ENCODE measurements at regions not wholly inside any gene's neighbourhood (a gene's known extent, or its start where the extent isn't known, plus 50 kb on each side); places are given as distances from the start of the nearest gene placed in this dataset.

DNA sequence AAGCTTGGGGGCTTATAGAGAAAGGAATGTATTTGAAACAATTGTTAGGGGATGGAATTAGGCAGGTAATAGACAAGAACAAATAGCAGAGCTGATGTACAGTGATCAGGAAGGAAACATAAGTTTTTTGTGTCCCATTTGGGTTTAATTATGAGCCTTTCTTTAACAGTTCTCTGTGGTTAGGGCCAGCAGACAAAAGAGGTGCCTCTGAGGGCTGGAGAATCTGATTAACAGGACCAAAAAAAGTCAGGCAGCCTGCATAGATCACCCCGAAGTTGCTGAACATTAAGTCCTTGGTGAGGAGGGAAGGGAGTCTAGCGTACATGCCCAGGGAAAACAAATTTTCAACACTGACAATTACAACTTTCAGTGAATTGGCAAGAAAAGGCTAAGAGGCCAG is 88.6 kb upstream of the SPRED1 start:
- DNase-seq (ENCODE audit: extremely low read depth, low read depth, low spot score): no peak

DNA sequence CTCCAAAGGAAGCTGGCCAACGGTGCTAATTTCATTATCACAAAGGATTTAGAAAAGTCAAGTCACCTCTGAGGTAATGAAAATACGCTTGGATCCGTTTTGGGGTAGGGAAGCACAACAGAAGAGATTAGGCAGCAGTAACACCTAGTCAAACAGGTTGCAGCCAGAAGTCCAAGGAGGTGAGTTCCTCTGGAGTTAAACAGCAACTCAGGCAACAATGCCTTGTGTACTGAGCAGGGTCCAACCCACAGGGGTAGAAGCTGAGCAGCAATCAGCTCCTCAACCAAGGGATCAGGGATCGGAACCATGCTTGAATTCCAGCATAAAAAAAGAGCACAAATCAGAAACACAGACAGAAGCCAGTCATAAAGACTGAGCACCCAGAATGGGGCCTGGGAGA is 88.1 kb upstream of the SPRED1 start:
- no peak for DNase-seq (ENCODE audit: extremely low read depth, low read depth, low spot score)

GRCh38 chr15:38168467-38169070 is 84.1 kb upstream of the SPRED1 start:
- DNase-seq (ENCODE audit: extremely low read depth, low read depth, low spot score): no peak

DNA sequence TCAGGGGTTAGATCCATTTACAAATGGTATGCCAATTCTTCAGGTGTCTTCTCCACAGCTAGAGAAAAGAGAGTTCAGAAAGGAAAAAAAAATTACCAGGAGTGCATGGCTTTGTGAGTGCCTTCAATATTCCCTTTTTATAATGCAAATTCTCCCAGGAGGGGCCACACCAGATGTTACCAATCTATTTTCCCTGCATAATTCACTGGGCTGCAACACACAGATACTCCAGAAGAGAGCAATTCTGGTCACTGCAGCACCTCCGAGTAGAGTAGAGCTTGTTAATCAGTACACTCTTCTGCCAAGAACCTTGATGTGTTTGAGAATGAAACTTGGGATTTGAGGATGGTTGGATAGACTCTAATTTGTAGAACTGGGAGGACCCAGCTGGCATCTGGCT is 80.7 kb upstream of the SPRED1 start:
- DNase-seq (ENCODE audit: extremely low read depth, low read depth, low spot score): no peak

- DNase-seq (ENCODE audit: extremely low read depth, low read depth, low spot score): no peak
These were observed 77.9 kb upstream of the SPRED1 start for GRCh38 chr15:38174691-38175090.

DNA sequence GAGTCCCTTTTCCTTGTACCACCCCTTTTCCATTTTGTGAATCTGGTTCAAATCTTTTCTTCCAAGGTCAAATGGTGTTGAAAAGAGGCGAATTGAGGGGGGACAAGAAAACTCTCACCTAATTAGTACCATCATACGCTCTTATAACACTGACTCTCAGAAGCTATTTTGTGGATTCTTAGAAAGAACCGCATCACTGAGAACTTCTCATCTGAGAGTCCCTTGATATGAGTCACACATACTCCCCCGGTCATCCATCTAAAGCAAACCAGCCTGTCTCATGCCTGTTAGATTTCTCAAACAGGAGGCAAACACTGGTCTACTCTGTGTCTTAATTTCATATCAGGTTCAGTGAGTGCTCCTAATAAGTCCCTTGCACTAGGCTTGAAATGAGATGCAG is 76.5 kb upstream of the SPRED1 start:
- no peak for DNase-seq (ENCODE audit: extremely low read depth, low read depth, low spot score)

GRCh38 chr15:38176691-38177090 is 75.9 kb upstream of the SPRED1 start:
- no peak for DNase-seq (ENCODE audit: extremely low read depth, low read depth, low spot score)

GRCh38 chr15:38182900-38183299 is 69.7 kb upstream of the SPRED1 start:
- no peak for DNase-seq (ENCODE audit: extremely low read depth, low read depth, low spot score)

DNA sequence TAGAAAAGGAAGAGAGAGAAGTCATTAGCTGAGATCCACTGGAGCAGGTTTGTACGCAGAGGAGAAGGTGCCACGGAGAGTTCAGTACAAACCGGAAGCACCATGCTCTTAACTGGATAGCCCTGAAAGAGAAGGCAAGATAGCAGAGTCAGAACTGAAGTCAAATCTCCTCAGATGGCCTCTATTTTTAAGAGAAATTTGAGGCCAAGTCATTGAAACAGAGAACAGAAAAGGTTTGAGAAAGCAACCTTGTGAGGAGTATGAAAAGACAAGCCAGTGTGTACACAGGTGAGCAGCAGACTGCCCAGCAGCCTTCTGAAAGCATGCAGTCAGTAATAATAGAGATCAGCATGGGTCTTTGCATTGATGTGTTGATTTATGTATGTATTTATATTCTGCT is 66.1 kb upstream of the SPRED1 start:
- DNase-seq (ENCODE audit: extremely low read depth, low read depth, low spot score): no peak

DNA sequence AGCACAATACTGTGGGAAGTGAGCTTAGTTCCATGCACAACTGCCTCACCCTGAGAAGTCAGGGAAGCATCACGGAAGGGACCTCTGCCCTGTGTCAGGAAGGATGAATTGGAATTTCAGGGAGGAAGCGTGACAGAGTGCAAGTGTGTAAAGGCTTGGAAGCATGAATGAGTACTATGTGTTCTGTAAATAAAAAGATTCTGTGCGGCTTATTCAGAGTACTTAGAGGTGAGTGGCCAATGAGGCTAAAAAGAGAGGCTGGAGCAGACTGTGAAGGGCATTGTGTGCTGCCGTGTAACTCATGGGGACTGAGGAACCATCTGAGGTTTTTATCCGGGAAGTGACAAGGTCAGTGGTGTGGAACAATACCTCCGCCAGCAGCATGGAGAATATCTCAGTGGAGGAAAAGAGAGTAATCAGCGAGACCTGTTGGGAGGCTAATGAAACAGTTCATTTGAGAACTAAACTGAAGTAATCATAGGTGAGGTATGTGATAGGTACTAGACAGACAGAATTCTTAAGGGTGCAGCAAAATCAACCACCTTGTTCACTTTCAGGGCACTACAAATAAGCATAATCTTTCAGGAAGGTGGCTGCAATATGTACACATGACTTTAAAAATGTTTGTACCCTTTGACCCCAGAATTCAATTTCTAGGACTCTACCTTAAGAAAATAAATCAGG is 64.9 kb upstream of the SPRED1 start:
- no peak for DNase-seq (ENCODE audit: extremely low read depth, low read depth, low spot score)

DNA sequence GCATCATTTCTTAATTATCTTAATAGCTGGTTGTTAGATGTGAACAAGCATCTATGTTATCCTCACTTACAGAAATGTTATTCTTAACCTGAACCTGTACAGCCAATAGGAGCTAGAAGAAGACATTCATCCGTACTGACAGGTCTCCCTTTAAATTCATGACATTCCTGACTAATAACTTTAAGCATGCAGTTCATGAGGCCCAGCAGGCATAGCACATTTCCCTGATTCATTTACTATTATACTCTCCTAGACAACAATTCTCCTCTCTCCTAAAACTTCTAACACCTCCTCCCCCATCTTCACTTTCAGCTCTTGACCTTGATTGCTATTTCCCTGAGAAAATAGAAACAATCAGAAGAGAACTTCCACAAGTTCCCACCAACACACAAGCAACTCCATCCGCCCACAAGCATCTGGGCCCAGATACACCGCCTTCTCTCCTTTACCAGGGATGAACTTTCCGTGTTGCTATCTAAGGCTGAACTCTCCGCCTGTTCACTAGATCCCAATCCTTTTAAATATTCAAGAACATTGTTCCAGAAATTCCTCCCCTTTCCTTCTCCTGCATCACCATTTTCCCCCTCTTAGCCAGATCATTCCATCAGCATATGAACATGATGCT is 62.9 kb upstream of the SPRED1 start:
- DNase-seq (ENCODE audit: extremely low read depth, low read depth, low spot score): no peak

DNA sequence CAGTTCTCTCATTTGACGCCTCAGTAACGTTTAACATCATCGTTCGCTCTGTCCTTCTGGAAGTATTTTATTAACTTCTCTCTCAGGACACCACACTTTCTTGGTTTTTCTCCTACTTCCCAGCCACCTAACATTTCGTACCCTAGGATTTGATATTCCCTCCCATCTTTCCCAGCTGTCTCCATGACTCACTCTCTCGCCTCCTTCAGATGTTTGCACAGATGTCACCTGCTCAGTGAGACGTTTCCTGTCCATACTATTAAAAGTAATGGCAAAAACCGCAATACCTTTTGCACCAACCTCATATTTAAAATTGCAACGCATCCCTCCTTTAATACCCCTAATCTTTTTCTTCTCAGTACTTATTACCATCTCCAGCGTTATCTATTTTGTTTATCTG is 62.1 kb upstream of the SPRED1 start:
- no peak for DNase-seq (ENCODE audit: extremely low read depth, low read depth, low spot score)

GRCh38 chr15:38192496-38192895 is 60.1 kb upstream of the SPRED1 start:
- DNase-seq (ENCODE audit: extremely low read depth, low read depth, low spot score): no peak

DNA sequence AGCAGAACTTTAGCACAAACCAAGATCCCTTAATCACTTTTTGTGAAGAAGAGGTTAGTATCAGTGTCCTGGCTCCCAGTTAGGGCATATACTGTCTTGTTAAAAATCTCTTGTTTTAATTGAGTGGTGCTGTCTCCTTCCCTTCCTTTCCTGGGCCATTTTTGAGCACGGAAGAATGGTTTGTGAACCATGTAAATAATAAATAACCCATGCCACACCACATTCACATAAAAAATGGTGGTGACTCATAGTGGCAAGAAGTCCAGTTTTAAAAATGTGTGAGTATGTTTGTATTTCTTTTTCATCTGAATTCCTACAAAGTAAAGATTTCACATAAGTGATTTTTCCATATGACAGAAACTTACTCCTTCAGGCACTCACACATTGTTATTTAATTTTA is 59.1 kb upstream of the SPRED1 start:
- no peak for DNase-seq (ENCODE audit: extremely low read depth, low read depth, low spot score)

DNA sequence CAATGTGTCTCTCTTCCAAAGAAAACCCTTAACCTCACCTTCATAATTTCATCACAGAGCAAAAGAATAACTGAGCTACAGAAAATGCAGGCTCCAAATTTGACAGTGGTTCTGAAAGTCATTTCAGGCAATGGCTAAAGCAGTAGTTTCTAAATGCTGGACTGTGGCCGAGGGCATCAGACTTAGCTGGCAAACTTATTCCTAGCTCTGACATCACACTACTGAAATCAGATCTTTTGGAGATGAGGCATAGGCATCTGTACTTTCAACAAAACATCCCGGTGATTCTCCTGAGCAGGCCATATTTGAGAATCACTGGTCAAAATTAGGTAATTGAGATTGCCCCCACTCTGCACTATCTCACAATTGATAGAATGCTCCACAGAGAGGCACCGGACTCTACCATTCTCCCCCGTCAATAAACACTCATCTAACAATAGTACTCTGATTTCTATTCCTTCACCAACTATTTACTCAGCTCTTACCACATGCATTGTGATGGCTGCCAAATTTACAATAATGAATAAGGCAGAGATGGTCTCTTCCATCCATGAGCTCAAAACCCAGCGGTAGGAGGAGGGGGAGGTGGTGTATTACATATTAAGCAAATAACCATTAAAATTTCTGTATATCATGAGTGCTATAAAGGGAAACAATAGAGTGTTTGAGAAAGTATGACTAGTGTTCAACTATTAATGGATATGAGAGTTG is 57.3 kb upstream of the SPRED1 start:
- DNase-seq (ENCODE audit: extremely low read depth, low read depth, low spot score): no peak

DNA sequence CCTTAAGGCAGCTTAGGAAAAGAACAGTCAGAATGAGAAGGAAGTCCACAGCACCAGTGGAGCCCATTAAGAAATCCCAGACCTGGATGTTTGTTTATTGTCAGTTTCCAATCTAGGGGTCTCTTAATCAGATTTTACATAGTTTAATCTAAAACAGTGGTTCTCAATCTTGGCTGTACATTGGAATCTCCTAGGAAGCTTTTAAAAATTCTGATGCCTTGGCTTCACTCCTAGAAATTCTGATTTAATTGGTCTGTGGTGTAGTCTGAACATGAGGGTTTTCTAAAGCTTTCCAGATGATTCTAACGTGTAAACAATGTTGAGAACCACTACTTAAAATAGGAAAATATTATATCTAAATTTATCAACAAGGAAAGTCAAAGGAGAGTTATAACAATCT is 56.6 kb upstream of the SPRED1 start:
- no peak for DNase-seq (ENCODE audit: extremely low read depth, low read depth, low spot score)

DNA sequence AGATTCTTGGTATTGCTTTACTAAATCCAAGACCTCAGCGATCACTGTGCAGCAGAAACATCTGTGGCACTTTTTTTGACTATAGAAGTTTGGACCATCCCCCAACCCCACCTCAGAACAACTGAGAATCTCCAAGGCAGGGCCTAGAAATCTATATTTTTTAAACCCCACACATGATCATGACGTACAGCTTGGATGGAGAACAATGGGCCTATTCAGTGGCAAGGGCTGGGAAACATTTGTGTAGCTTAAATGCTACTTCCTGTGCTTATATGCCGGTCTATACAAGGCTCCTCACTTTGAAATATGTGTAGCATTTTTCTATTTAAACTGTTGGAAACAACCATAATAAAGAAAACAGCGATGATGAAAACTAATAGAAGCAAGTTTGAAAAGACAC is 55.1 kb upstream of the SPRED1 start:
- DNase-seq (ENCODE audit: extremely low read depth, low read depth, low spot score): no peak

DNA sequence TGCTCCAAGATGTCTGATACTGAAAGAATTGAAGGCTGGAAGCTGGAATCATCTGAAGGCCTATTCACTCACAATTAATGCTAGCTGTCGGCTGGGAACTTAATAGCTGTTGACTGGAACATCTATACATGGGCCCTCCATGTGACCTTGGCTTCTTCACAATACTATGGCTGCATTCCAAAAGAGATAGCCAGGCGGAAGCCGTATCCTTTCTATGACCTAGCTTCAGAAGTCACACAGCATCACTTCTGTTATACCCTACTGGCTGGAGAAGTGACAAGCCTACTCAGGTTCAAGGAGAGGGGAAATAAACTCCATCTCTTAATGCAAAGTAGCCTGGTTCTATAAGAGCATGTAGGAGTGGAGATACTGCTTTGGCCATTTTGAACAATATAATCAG is 50.9 kb upstream of the SPRED1 start:
- DNase-seq (ENCODE audit: extremely low read depth, low read depth, low spot score): no peak

- DNase-seq (ENCODE audit: extremely low read depth, low read depth, low spot score): no peak
These were observed 50.3 kb upstream of the SPRED1 start for GRCh38 chr15:38202361-38202760.
